Kidney epithelial cell (primary cell): ENCODE measurements at regions not wholly inside any gene's neighbourhood (a gene's known extent, or its start where the extent isn't known, plus 50 kb on each side); places are given as distances from the start of the nearest gene placed in this dataset.

Experiments
- DNase-seq: peaks from one replicate; pipeline ENCODE4 v3.0.0-alpha.2; 2010; ENCODE audit warnings: low read depth
- H3K27me3 ChIP-seq: 2 replicates; pipeline ENCODE4 v1.6.0; 2011; ENCODE audit warnings: low read length; ENCODE audit not compliant: control insufficient read depth, insufficient read depth
- H3K36me3 ChIP-seq: 2 replicates; pipeline ENCODE4 v1.5.1; 2011; ENCODE audit warnings: low read length; ENCODE audit not compliant: control insufficient read depth, insufficient read depth
- H3K4me3 ChIP-seq: 2 replicates; pipeline ENCODE4 v1.5.1; 2011; ENCODE audit warnings: low read depth, mild to moderate bottlenecking, control low read depth, low read length
- CTCF ChIP-seq: IDR thresholded peaks from 2 replicates; pipeline ENCODE4 v1.5.1; 2011; ENCODE audit warnings: mild to moderate bottlenecking, moderate library complexity, low read length, control low read depth, inconsistent platforms; ENCODE audit not compliant: insufficient read depth, poor library complexity, severe bottlenecking

GRCh38 chr1:22224091-22224490 lies 81.2 kb upstream of the WNT4 start:
- Histone ChIP-seq H3K36me3 (no peaks in the 10 kb centered on the region), H3K4me3 (no peak overlapping the region), H3K27me3 (peaks cover 16% of the 10 kb centered on the region)
- TF ChIP-seq CTCF: no peak
- no peak for DNase-seq

- no peak for TF ChIP-seq CTCF
- DNase-seq: no peak
- Histone ChIP-seq H3K27me3 (peaks cover 14% of the 10 kb centered on the region), H3K4me3 (no peak overlapping the region), H3K36me3 (no peaks in the 10 kb centered on the region)
Measured at GRCh38 chr1:22224631-22225030, 81.7 kb upstream of the WNT4 start.

GRCh38 chr1:22225858-22226589 lies 83.1 kb upstream of the WNT4 start:
- peaks cover 12% of the 10 kb centered on the region for H3K27me3 ChIP-seq
- H3K36me3 ChIP-seq: no peaks in the 10 kb centered on the region
- DNase-seq: no peak
- H3K4me3 ChIP-seq: no peak overlapping the region
- TF ChIP-seq CTCF: no peak

GRCh38 chr1:22228074-22228473 lies 85.2 kb upstream of the WNT4 start:
- H3K36me3 ChIP-seq: no peaks in the 10 kb centered on the region
- no peak overlapping the region for H3K4me3 ChIP-seq
- TF ChIP-seq CTCF: no peak
- H3K27me3 ChIP-seq: peaks cover 4% of the 10 kb centered on the region
- DNase-seq: no peak

GRCh38 chr1:22228505-22228911 lies 85.6 kb upstream of the WNT4 start:
- Histone ChIP-seq H3K36me3 (no peaks in the 10 kb centered on the region), H3K27me3 (peaks cover 6% of the 10 kb centered on the region), H3K4me3 (no peak overlapping the region)
- DNase-seq: no peak
- no peak for TF ChIP-seq CTCF

- peak; percentile 43 for DNase-seq
- Histone ChIP-seq H3K27me3 (peaks cover 13% of the 10 kb centered on the region), H3K4me3 (no peak overlapping the region), H3K36me3 (no peaks in the 10 kb centered on the region)
- no peak for TF ChIP-seq CTCF
Measured at GRCh38 chr1:22229379-22229778, 86.5 kb upstream of the WNT4 start.
